Right hindlimb (tissue), 1 donor: ENCODE measurements at regions not wholly inside any gene's neighbourhood (a gene's known extent, or its start where the extent isn't known, plus 50 kb on each side); places are given as distances from the start of the nearest gene placed in this dataset.

ENCODE experiments used
- DNase-seq: peaks from one replicate; pipeline ENCODE4 v3.0.0-alpha.2; 2018

- DNase-seq: no peak
Observed at GRCh38 chr2:12032975-12033374, 286.5 kb downstream of the LPIN1 start.

GRCh38 chr2:12033494-12033893 is 287.1 kb downstream of the LPIN1 start:
- DNase-seq: no peak

GRCh38 chr2:12034382-12034781 is 287.9 kb downstream of the LPIN1 start:
- no peak for DNase-seq

GRCh38 chr2:12035029-12035720 is 288.7 kb downstream of the LPIN1 start:
- DNase-seq: no peak

GRCh38 chr2:12035956-12036639 is 289.7 kb downstream of the LPIN1 start:
- DNase-seq: no peak

GRCh38 chr2:12036640-12036983 is 290.2 kb downstream of the LPIN1 start:
- DNase-seq: no peak

- DNase-seq: no peak
Observed at GRCh38 chr2:12037301-12037700, 290.9 kb downstream of the LPIN1 start.

GRCh38 chr2:12041236-12041635 is 294.8 kb downstream of the LPIN1 start:
- no peak for DNase-seq

GRCh38 chr2:12043131-12043530 is 296.7 kb downstream of the LPIN1 start:
- no peak for DNase-seq

GRCh38 chr2:12044857-12045256 is 298.4 kb downstream of the LPIN1 start:
- DNase-seq: no peak

GRCh38 chr2:12045864-12046291 is 299.4 kb downstream of the LPIN1 start:
- no peak for DNase-seq

GRCh38 chr2:12046641-12047040 is 300.2 kb downstream of the LPIN1 start:
- DNase-seq: no peak

GRCh38 chr2:12047761-12048160 is 301.3 kb downstream of the LPIN1 start:
- no peak for DNase-seq

GRCh38 chr2:12048550-12048949 is 302.1 kb downstream of the LPIN1 start:
- no peak for DNase-seq

- peak; percentile 41 for DNase-seq
Observed at GRCh38 chr2:12050396-12050795, 304.0 kb downstream of the LPIN1 start.

- DNase-seq: no peak
Observed at GRCh38 chr2:12051831-12052230, 305.4 kb downstream of the LPIN1 start.

GRCh38 chr2:12052796-12053195 is 306.4 kb downstream of the LPIN1 start:
- no peak for DNase-seq

GRCh38 chr2:12054956-12055618 is 308.7 kb downstream of the LPIN1 start:
- DNase-seq: peak; percentile 70

GRCh38 chr2:12057436-12058166 is 311.2 kb downstream of the LPIN1 start:
- DNase-seq: peak; percentile 48

GRCh38 chr2:12059616-12060441 is 313.4 kb downstream of the LPIN1 start:
- DNase-seq: no peak

GRCh38 chr2:12060886-12061285 is 314.5 kb downstream of the LPIN1 start:
- peak; percentile 37 for DNase-seq

GRCh38 chr2:12061286-12062052 is 315.0 kb downstream of the LPIN1 start:
- DNase-seq: peak; percentile 43
